Astrocyte (in vitro differentiated cells and primary cell): ENCODE measurements at regions not wholly inside any gene's neighbourhood (a gene's known extent, or its start where the extent isn't known, plus 50 kb on each side); places are given as distances from the start of the nearest gene placed in this dataset.

ENCODE experiments used
- DNase-seq: peaks from one replicate; pipeline ENCODE4 v3.0.0-alpha.2; 2010; ENCODE audit warnings: low read depth
- FAIRE-seq: peaks from 2 replicates; lab custom pipeline; 2011; peaks lifted over from hg19 to GRCh38; lab: Jason Lieb, UNC
- H2AFZ ChIP-seq: 2 replicates; pipeline ENCODE4 v1.6.0; 2012; ENCODE audit warnings: low read depth, low read length, inconsistent platforms
- H3K27ac ChIP-seq: 2 replicates; pipeline ENCODE4 v1.5.1; 2011; ENCODE audit warnings: low read depth, low read length, inconsistent platforms
- H3K27me3 ChIP-seq: 2 replicates; pipeline ENCODE4 v1.6.0; 2011; ENCODE audit warnings: low read length, inconsistent platforms; ENCODE audit not compliant: insufficient read depth
- H3K36me3 ChIP-seq: 2 replicates; pipeline ENCODE4 v1.5.1; 2011; ENCODE audit warnings: low read length, inconsistent platforms; ENCODE audit not compliant: insufficient read depth
- H3K4me1 ChIP-seq: 2 replicates; pipeline ENCODE4 v1.5.1; 2011; ENCODE audit warnings: low read length, inconsistent platforms; ENCODE audit not compliant: insufficient read depth
- H3K4me2 ChIP-seq: 2 replicates; pipeline ENCODE4 v1.6.0; 2012; ENCODE audit warnings: low read length, inconsistent platforms
- H3K4me3 ChIP-seq: 2 replicates; pipeline ENCODE4 v1.5.1; 2011; ENCODE audit warnings: low read depth, mild to moderate bottlenecking, low read length, inconsistent platforms; ENCODE audit not compliant: insufficient read depth
- H3K79me2 ChIP-seq: 2 replicates; pipeline ENCODE4 v1.6.0; 2012; ENCODE audit warnings: mild to moderate bottlenecking, low read length, inconsistent platforms; ENCODE audit not compliant: insufficient read depth
- H3K9ac ChIP-seq: 2 replicates; pipeline ENCODE4 v1.6.0; 2012; ENCODE audit warnings: mild to moderate bottlenecking, low read length, inconsistent platforms
- H3K9me3 ChIP-seq: 2 replicates; pipeline ENCODE4 v1.5.1; 2012; ENCODE audit warnings: low read depth, mild to moderate bottlenecking, low read length, inconsistent platforms; ENCODE audit not compliant: insufficient read depth
- H4K20me1 ChIP-seq: 2 replicates; pipeline ENCODE4 v1.6.0; 2012; ENCODE audit warnings: low read length, inconsistent platforms; ENCODE audit not compliant: insufficient read depth
- H3K27ac Mint-ChIP-seq: one replicate; pipeline ENCODE4 v1.8.0; 2021; ENCODE audit warnings: mild to moderate bottlenecking, mixed read lengths; ENCODE audit not compliant: unreplicated experiment
- H3K27me3 Mint-ChIP-seq: one replicate; pipeline ENCODE4 v1.8.0; 2021; ENCODE audit warnings: low read depth, mixed read lengths; ENCODE audit not compliant: unreplicated experiment
- H3K36me3 Mint-ChIP-seq: one replicate; pipeline ENCODE4 v1.8.0; 2021; ENCODE audit warnings: low read depth, mixed read lengths; ENCODE audit not compliant: unreplicated experiment
- H3K4me1 Mint-ChIP-seq: one replicate; pipeline ENCODE4 v1.8.0; 2021; ENCODE audit warnings: low read depth, mixed read lengths; ENCODE audit not compliant: unreplicated experiment
- H3K4me3 Mint-ChIP-seq: one replicate; pipeline ENCODE4 v1.8.0; 2021; ENCODE audit warnings: mild to moderate bottlenecking, moderate library complexity, mixed read lengths; ENCODE audit not compliant: unreplicated experiment
- H3K9me3 Mint-ChIP-seq: one replicate; pipeline ENCODE4 v1.8.0; 2021; ENCODE audit warnings: mild to moderate bottlenecking, mixed read lengths; ENCODE audit not compliant: unreplicated experiment
- CTCF ChIP-seq: IDR thresholded peaks from 2 replicates; pipeline ENCODE4 v1.5.1; 2011; ENCODE audit warnings: low read depth, mild to moderate bottlenecking, inconsistent platforms, low read length, moderate library complexity; ENCODE audit not compliant: insufficient read depth
- EZH2 ChIP-seq: IDR thresholded peaks from 2 replicates; pipeline ENCODE4 v1.6.1; 2012; ENCODE audit warnings: mild to moderate bottlenecking, low read length, inconsistent platforms; ENCODE audit not compliant: insufficient read depth

GRCh38 chr17:74079537-74080300 lies 123.8 kb upstream of the RPL38 start:
- Histone ChIP-seq H3K27ac (no peak overlapping the region), H3K36me3 (no peaks in the 10 kb centered on the region), H4K20me1 (no peaks in the 10 kb centered on the region), H3K9ac (no peak overlapping the region), H3K79me2 (no peaks in the 10 kb centered on the region), H3K27me3 (no peaks in the 10 kb centered on the region), H3K4me3 (no peak overlapping the region), H3K9me3 (peaks cover 9% of the 10 kb centered on the region), H3K4me1 (no peaks in the 10 kb centered on the region), H3K4me2 (no peak overlapping the region), H2AFZ (no peak overlapping the region)
- Mint-ChIP-seq H3K27ac (no peak overlapping the region), H3K4me3 (no peak overlapping the region), H3K9me3 (peaks cover 6% of the 10 kb centered on the region), H3K4me1 (no peaks in the 10 kb centered on the region), H3K27me3 (peaks cover 37% of the 10 kb centered on the region), H3K36me3 (no peaks in the 10 kb centered on the region)
- FAIRE-seq (no peak), DNase-seq (no peak)
- TF ChIP-seq CTCF (no peak), EZH2 (no peak)

- no peak overlapping the region for H3K4me3 ChIP-seq
- H3K27me3 ChIP-seq = no peaks in the 10 kb centered on the region
- no peak overlapping the region for H3K4me3 Mint-ChIP-seq
- TF ChIP-seq CTCF = no peak
- no peak for TF ChIP-seq EZH2
- H3K27ac Mint-ChIP-seq = no peak overlapping the region
- no peaks in the 10 kb centered on the region for H3K36me3 ChIP-seq
- no peak overlapping the region for H3K4me2 ChIP-seq
- no peak overlapping the region for H3K27ac ChIP-seq
- no peak overlapping the region for H2AFZ ChIP-seq
- H3K27me3 Mint-ChIP-seq = peaks cover 45% of the 10 kb centered on the region
- no peak for FAIRE-seq
- peaks cover 11% of the 10 kb centered on the region for H3K9me3 ChIP-seq
- H3K4me1 Mint-ChIP-seq = no peaks in the 10 kb centered on the region
- DNase-seq = no peak
- peaks cover 9% of the 10 kb centered on the region for H3K9me3 Mint-ChIP-seq
- no peaks in the 10 kb centered on the region for H4K20me1 ChIP-seq
- no peaks in the 10 kb centered on the region for H3K4me1 ChIP-seq
- no peaks in the 10 kb centered on the region for H3K36me3 Mint-ChIP-seq
- H3K79me2 ChIP-seq = no peaks in the 10 kb centered on the region
- H3K9ac ChIP-seq = no peak overlapping the region
These were observed 122.6 kb upstream of the RPL38 start for GRCh38 chr17:74080656-74081582.
